Nephron progenitor cell (in vitro differentiated cells): ENCODE measurements at regions not wholly inside any gene's neighbourhood (a gene's known extent, or its start where the extent isn't known, plus 50 kb on each side); places are given as distances from the start of the nearest gene placed in this dataset.

Source experiments
- DNase-seq: peaks from one replicate; pipeline ENCODE4 v3.0.0; 2021
- H3K27ac Mint-ChIP-seq: 2 replicates; pipeline ENCODE4 v1.8.0; 2021; ENCODE audit warnings: mild to moderate bottlenecking, moderate library complexity, mixed read lengths
- H3K27me3 Mint-ChIP-seq: 2 replicates; pipeline ENCODE4 v1.8.0; 2021; ENCODE audit warnings: mild to moderate bottlenecking, low read depth, mixed read lengths; ENCODE audit not compliant: poor library complexity
- H3K36me3 Mint-ChIP-seq: 2 replicates; pipeline ENCODE4 v1.8.0; 2021; ENCODE audit warnings: low read depth, mixed read lengths
- H3K4me1 Mint-ChIP-seq: 2 replicates; pipeline ENCODE4 v1.8.0; 2021; ENCODE audit warnings: mixed read lengths
- H3K4me3 Mint-ChIP-seq: 2 replicates; pipeline ENCODE4 v1.8.0; 2021; ENCODE audit warnings: mild to moderate bottlenecking, moderate library complexity, mixed read lengths
- H3K9me3 Mint-ChIP-seq: 2 replicates; pipeline ENCODE4 v1.8.0; 2021; ENCODE audit warnings: mild to moderate bottlenecking, moderate library complexity, mixed read lengths
- TF ChIP-seq, protein P1 (sequence below): fragments of 200-600 bp; sonication (generic); IDR thresholded peaks from 2 replicates; pipeline ENCODE4 v1.5.0; 2021; ENCODE audit warnings: antibody characterized with exemption

DNA sequence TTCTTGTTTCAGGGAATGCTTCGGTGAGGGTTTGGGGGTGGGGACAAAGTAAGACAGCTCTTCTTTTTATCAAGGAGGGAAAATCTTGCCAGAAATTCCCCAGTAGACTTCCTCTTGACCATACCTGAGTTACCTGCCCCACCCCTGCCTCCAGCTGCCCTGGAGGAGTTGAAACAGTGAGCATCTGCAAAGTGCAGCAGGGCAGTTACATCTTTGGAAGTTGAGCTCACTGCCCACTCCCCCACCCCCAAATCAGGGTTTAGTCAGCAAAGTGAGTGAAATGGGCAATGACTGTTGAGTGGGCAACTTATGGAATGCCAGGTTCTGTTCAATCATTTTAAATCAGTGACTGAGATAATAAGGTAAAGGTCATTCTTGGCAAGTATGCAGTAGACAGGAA lies 98.8 kb downstream of the BANF2 start:
- TF ChIP-seq, protein P1, sequence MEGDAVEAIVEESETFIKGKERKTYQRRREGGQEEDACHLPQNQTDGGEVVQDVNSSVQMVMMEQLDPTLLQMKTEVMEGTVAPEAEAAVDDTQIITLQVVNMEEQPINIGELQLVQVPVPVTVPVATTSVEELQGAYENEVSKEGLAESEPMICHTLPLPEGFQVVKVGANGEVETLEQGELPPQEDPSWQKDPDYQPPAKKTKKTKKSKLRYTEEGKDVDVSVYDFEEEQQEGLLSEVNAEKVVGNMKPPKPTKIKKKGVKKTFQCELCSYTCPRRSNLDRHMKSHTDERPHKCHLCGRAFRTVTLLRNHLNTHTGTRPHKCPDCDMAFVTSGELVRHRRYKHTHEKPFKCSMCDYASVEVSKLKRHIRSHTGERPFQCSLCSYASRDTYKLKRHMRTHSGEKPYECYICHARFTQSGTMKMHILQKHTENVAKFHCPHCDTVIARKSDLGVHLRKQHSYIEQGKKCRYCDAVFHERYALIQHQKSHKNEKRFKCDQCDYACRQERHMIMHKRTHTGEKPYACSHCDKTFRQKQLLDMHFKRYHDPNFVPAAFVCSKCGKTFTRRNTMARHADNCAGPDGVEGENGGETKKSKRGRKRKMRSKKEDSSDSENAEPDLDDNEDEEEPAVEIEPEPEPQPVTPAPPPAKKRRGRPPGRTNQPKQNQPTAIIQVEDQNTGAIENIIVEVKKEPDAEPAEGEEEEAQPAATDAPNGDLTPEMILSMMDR, result no peak
- no peak overlapping the region for H3K4me3 Mint-ChIP-seq
- H3K27me3 Mint-ChIP-seq, result peaks cover 6% of the 10 kb centered on the region
- peaks cover 51% of the 10 kb centered on the region for H3K9me3 Mint-ChIP-seq
- no peaks in the 10 kb centered on the region for H3K4me1 Mint-ChIP-seq
- DNase-seq, result no peak
- H3K36me3 Mint-ChIP-seq, result no peaks in the 10 kb centered on the region
- peak overlapping the region; percentile 8 for H3K27ac Mint-ChIP-seq

DNA sequence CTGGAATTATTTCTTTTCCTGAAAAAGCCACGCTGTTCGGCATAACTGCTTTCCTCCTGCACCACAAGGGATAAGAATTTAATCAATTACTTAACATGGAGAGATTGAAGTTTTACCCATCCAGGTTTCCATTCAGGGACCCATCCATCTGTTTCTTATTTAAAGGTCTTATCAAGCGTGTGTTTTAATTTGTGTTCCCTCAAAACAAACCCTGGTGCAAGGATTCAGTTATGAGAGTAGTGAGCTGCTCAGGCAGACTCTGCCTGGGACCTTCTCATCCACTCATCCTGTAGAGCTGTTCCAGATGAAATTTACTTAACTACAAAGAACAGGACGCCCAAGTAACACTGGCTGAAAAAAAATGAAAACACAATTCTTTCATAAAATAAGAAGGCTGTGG lies 97.8 kb downstream of the BANF2 start:
- TF ChIP-seq, protein P1, result no peak
- peaks cover 6% of the 10 kb centered on the region for H3K27me3 Mint-ChIP-seq
- no peak overlapping the region for H3K4me3 Mint-ChIP-seq
- H3K27ac Mint-ChIP-seq, result no peak overlapping the region
- DNase-seq, result no peak
- H3K4me1 Mint-ChIP-seq, result no peaks in the 10 kb centered on the region
- H3K36me3 Mint-ChIP-seq, result no peaks in the 10 kb centered on the region
- peaks cover 54% of the 10 kb centered on the region for H3K9me3 Mint-ChIP-seq

DNA sequence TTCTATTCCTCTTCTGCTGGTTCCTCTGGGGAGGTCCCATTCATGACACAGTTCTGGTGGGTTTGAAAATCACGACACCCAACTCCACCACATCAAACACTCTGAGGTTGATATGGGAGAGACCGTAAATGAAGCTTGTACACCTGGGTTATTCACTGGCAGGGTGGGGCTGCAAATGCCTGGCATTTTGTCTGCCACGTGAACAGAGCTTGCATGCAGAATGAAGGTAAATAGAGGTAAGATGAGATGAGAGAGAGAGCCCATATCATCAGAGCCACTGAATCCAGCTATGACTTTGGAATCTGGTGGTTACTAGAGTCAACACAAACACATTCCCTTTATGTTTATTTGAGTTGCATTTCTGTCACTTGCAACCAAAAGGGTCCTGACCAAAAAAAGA lies 97.4 kb downstream of the BANF2 start:
- H3K4me3 Mint-ChIP-seq, result no peak overlapping the region
- no peak overlapping the region for H3K27ac Mint-ChIP-seq
- no peaks in the 10 kb centered on the region for H3K4me1 Mint-ChIP-seq
- peaks cover 6% of the 10 kb centered on the region for H3K27me3 Mint-ChIP-seq
- H3K36me3 Mint-ChIP-seq, result no peaks in the 10 kb centered on the region
- no peak for DNase-seq
- H3K9me3 Mint-ChIP-seq, result peaks cover 52% of the 10 kb centered on the region
- TF ChIP-seq, protein P1, result no peak

DNA sequence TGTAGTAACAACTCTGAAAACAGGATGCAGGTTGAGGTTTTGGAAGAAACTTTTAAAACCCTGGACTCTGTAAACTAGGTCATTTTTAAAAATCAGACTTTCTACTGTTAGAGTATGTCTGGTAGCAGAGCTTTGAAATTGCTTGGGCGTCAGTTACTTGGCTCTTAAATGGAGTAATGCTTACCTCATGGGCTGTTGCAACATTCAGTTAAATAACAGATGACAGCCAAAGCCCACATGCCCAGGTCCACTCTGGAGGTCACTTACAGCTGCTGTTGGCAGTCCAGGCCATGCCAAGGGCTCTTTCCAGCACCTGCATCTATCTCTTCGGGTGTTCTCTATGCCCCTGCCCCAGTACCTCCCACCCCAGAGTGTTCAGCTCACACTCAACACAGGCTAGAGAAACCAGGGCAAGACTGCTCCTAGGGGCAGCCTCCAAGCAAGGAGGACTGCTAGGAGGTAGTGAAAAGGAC lies 96.4 kb downstream of the BANF2 start:
- Mint-ChIP-seq H3K36me3 (no peaks in the 10 kb centered on the region), H3K27ac (no peak overlapping the region), H3K27me3 (peaks cover 6% of the 10 kb centered on the region), H3K4me3 (no peak overlapping the region), H3K9me3 (peaks cover 41% of the 10 kb centered on the region), H3K4me1 (peaks cover 4% of the 10 kb centered on the region)
- DNase-seq, result no peak
- TF ChIP-seq, protein P1, result no peak

DNA sequence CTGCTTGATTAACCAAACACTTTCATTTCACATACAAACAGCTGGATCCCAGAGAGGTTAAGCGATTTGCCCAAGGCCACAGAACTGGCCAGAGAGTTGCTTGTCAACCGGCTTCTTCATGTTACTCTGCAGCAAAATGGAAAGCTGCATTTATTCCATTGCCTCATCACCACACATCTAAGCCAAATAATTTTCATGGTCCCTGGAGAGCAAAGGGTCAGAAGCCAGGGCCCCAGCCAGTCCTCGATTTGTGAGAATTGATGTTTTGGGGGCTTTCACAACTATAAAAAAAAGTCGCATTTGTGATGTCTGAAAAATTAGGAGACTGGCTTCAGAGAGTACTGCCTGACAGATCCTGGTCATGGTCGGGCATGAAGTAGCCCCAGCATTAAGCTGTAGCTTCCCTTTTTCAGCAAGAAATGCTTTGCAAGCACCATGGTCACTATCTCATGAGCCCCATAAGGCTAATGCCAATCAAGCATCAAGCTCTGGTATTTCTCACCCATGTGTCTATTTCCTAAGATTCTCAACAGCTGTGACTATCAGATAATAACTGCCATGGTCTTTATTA lies 95.8 kb downstream of the BANF2 start:
- peaks cover 6% of the 10 kb centered on the region for H3K27me3 Mint-ChIP-seq
- DNase-seq, result no peak
- no peak overlapping the region for H3K4me3 Mint-ChIP-seq
- TF ChIP-seq, protein P1, result no peak
- H3K9me3 Mint-ChIP-seq, result peaks cover 36% of the 10 kb centered on the region
- peaks cover 5% of the 10 kb centered on the region for H3K4me1 Mint-ChIP-seq
- no peaks in the 10 kb centered on the region for H3K36me3 Mint-ChIP-seq
- no peak overlapping the region for H3K27ac Mint-ChIP-seq

DNA sequence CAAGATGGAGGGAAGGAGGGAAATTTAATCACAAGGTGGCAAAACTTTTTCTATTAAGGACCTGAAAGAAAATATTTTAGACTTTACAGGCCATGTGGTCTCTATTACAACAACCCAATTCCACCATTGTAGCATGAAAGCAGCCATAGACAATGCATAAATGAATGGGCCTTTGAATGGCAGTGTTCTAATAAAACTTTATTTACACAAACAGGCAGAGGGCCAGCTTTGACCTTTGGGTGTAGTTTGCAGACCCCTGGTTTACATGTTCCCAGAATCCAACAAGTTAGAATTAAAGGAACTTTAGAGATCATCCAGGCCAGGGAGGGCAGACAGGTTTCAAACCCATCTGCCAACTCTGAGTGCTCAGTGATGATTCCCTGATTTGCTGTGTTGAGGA lies 95.2 kb downstream of the BANF2 start:
- H3K4me3 Mint-ChIP-seq, result no peak overlapping the region
- H3K27ac Mint-ChIP-seq, result no peak overlapping the region
- TF ChIP-seq, protein P1, result no peak
- DNase-seq, result no peak
- peaks cover 3% of the 10 kb centered on the region for H3K27me3 Mint-ChIP-seq
- H3K4me1 Mint-ChIP-seq, result peaks cover 5% of the 10 kb centered on the region
- H3K9me3 Mint-ChIP-seq, result peaks cover 30% of the 10 kb centered on the region
- no peaks in the 10 kb centered on the region for H3K36me3 Mint-ChIP-seq
